HepG2 (cell line): ENCODE measurements at regions not wholly inside any gene's neighbourhood (a gene's known extent, or its start where the extent isn't known, plus 50 kb on each side); places are given as distances from the start of the nearest gene placed in this dataset.

Experiments used
- ATAC-seq: fragments of 200-7000 bp; cut with Tn5 transposase; 3 replicates; pipeline ENCODE4 v1.9.1; 2020; ENCODE audit warnings: mild to moderate bottlenecking, moderate library complexity
- BruUV-seq: library from RNA; stranded (reverse); fragments of 400-500 nt; replicated peaks from 2 replicates; lab custom pipeline; 2021; lab: Mats Ljungman, UMichigan
- CTCF ChIA-PET: fragments of 300-600 bp; formaldehyde crosslinking; extraction: SDS; loops from one replicate; lab custom pipeline; 2021; ENCODE audit warnings: low total read pairs, inconsistent platforms, low intra/inter-chr PET ratio; lab: Yijun Ruan, JAX
- POLR2A ChIA-PET: fragments of 350-600 bp; sonication (Branson Sonifier 250); formaldehyde crosslinking; loops from one replicate; lab custom pipeline; 2020; ENCODE audit warnings: antibody characterized with exemption, inconsistent platforms; lab: Yijun Ruan, JAX
- DNase-seq: peaks from one replicate; pipeline ENCODE4 v3.0.0-alpha.2; 2015; ENCODE audit warnings: low spot score
- FAIRE-seq: peaks from 3 replicates; lab custom pipeline; 2011; peaks lifted over from hg19 to GRCh38; lab: Jason Lieb, UNC
- H2AFZ ChIP-seq: one replicate; pipeline ENCODE4 v1.6.1; 2011; ENCODE audit warnings: low read length, inconsistent platforms
- H3K27ac ChIP-seq: fragments of 300-600 bp; 3 replicates; pipeline ENCODE4 v1.8.0; 2011; ENCODE audit warnings: mixed run types, mild to moderate bottlenecking, mixed read lengths, low read length, inconsistent platforms; ENCODE audit not compliant: insufficient read depth; ENCODE audit errors: extremely low read length
- H3K27me3 ChIP-seq, 2 experiments: fragments of 200-600 bp in 1 of 2; 2 replicates in 1 of 2; 3 replicates in 1 of 2; pipeline versions ENCODE4 v1.6.0 to v1.8.0; 2011; ENCODE audit warnings: low read length in 2 of 2, mild to moderate bottlenecking in 2 of 2, moderate library complexity in 2 of 2, inconsistent platforms in 1 of 2; ENCODE audit not compliant: insufficient read depth in 2 of 2, control insufficient read depth in 1 of 2
- H3K36me3 ChIP-seq, 2 experiments: fragments of 200-600 bp in 1 of 2; replicated peaks in 1 of 2; 2 replicates in 1 of 2; 3 replicates in 1 of 2; pipeline versions ENCODE4 v1.5.1 to v1.8.0; 2011; ENCODE audit warnings: low read length in 2 of 2, inconsistent platforms in 1 of 2; ENCODE audit not compliant: insufficient read depth in 2 of 2, control insufficient read depth in 1 of 2
- H3K4me1 ChIP-seq: 2 replicates; pipeline ENCODE4 v1.5.1; 2012; ENCODE audit warnings: low read length, inconsistent platforms; ENCODE audit not compliant: insufficient read depth
- H3K4me2 ChIP-seq: 2 replicates; pipeline ENCODE4 v1.6.0; 2011; ENCODE audit warnings: low read depth, low read length, inconsistent platforms
- H3K4me3 ChIP-seq, 3 experiments: fragments of 200-600 bp in 1 of 3; sonication (generic), shearing (Covaris generic) in 1 of 3; replicated peaks in 1 of 3; 2 replicates each; pipeline ENCODE4 v1.5.1; 2011 to 2016; ENCODE audit warnings: low read length in 3 of 3, inconsistent platforms in 2 of 3, low read depth in 2 of 3, mild to moderate bottlenecking in 2 of 3, control low read depth in 1 of 3, mixed read lengths in 1 of 3; ENCODE audit not compliant: insufficient read depth in 1 of 3
- H3K79me2 ChIP-seq: one replicate; pipeline ENCODE4 v1.6.1; 2011; ENCODE audit warnings: low read length, inconsistent platforms; ENCODE audit not compliant: insufficient read depth
- H3K9ac ChIP-seq: 2 replicates; pipeline ENCODE4 v1.6.0; 2011; ENCODE audit warnings: mild to moderate bottlenecking, low read depth, low read length, inconsistent platforms; ENCODE audit not compliant: insufficient read depth
- H3K9me3 ChIP-seq: 2 replicates; pipeline ENCODE4 v1.5.1; 2012; ENCODE audit warnings: mild to moderate bottlenecking, low read length
- H4K20me1 ChIP-seq: 2 replicates; pipeline ENCODE4 v1.6.0; 2011; ENCODE audit warnings: inconsistent platforms, mild to moderate bottlenecking, low read length, moderate library complexity; ENCODE audit not compliant: insufficient read depth
- CEBPG ChIP-seq: IDR thresholded peaks from 2 replicates; pipeline ENCODE4 v1.6.1; 2016
- DNMT1 ChIP-seq: sonication (generic); formaldehyde crosslinking; IDR thresholded peaks from 2 replicates; pipeline ENCODE4 v1.5.1; 2020; ENCODE audit warnings: mild to moderate bottlenecking, missing genetic modification reagents
- HIVEP1 ChIP-seq: sonication (generic); formaldehyde crosslinking; IDR thresholded peaks from 2 replicates; pipeline ENCODE4 v1.4.0; 2020; ENCODE audit warnings: mild to moderate bottlenecking, missing genetic modification reagents
- MAFF ChIP-seq: IDR thresholded peaks from 2 replicates; pipeline ENCODE4 v1.6.1; 2011; ENCODE audit warnings: low read depth, low read length, improper control_type of control experiment
- MAFK ChIP-seq, 2 experiments: IDR thresholded peaks in 1 of 2; conservative IDR thresholded peaks in 1 of 2; 2 replicates each; pipeline ENCODE4 v1.6.1; 2011; ENCODE audit warnings: improper control_type of control experiment in 2 of 2, low read length in 2 of 2
- PHF5A ChIP-seq: IDR thresholded peaks from one replicate; pipeline ENCODE4 v1.6.1; 2018; ENCODE audit warnings: low read depth, missing genetic modification reagents; ENCODE audit not compliant: unreplicated experiment
- U2AF2 ChIP-seq: fragments of 200-400 bp; formaldehyde crosslinking; IDR thresholded peaks from 2 replicates; pipeline ENCODE4 v1.6.1; 2017; ENCODE audit warnings: low read depth, mild to moderate bottlenecking, low read length
- YY1 ChIP-seq: IDR thresholded peaks from 2 replicates; pipeline ENCODE4 v1.6.1; 2011; ENCODE audit warnings: low read length, low read depth, moderate library complexity, mild to moderate bottlenecking; ENCODE audit not compliant: insufficient read depth, insufficient replicate concordance
- ZNF800 ChIP-seq: sonication (generic); formaldehyde crosslinking; IDR thresholded peaks from 2 replicates; pipeline ENCODE4 v1.4.0; 2020; ENCODE audit warnings: missing genetic modification reagents
- WGBS: methylation state at CpG from one replicate; pipeline ENCODE4 v1.1.6; 2017; ENCODE audit warnings: low lambda C conversion rate; 5-methylcytosine and 5-hydroxymethylcytosine counted together
- in situ Hi-C: cut with HindIII; loops from 2 replicates; pipeline ENCODE4 v1.10.0; 2017; ENCODE audit warnings: low pct_unique_long_range_greater_than_20kb; ENCODE audit not compliant: extremely low pct_ligation_motif_present
- intact Hi-C: fragments of 100-400 bp; cut with micrococcal nuclease; formaldehyde crosslinking; loops from one replicate; pipeline ENCODE4 v1.10.0; 2022; ENCODE audit not compliant: unreplicated experiment
- TF ChIP-seq, protein P1 (sequence below): sonication (generic); formaldehyde crosslinking; IDR thresholded peaks from 2 replicates; pipeline ENCODE4 v1.4.0; 2020; ENCODE audit warnings: missing genetic modification reagents, mild to moderate bottlenecking, borderline replicate concordance

DNA sequence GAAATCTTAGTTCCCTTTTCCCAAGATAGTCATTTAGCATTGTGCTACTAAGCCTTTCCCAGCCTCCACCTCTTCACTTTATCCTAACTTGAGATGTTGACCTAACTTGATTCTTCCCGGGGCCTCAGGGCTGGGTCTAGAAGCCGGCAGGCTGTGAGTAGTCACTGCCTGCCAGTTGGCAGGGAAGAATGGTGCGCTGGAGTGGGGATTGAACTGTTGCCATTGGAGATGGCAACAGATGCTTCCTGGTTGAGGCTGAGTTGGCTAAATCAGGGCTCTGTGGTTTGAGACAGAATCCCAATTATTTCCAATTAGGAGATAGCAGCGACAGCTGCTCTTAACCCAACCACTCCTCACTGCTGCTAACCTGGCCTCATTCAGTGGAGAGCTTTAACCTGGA is 343.1 kb downstream of the BRINP1 start (continued):
- TF ChIP-seq DNMT1 (CRISPR knock-in tag) (no peak), ZNF800 (no peak), PHF5A (CRISPR knock-in tag) (no peak), CEBPG (CRISPR knock-in tag) (no peak), U2AF2 (no peak), HIVEP1 (CRISPR knock-in tag) (no peak)
- TF ChIP-seq, protein P1, sequence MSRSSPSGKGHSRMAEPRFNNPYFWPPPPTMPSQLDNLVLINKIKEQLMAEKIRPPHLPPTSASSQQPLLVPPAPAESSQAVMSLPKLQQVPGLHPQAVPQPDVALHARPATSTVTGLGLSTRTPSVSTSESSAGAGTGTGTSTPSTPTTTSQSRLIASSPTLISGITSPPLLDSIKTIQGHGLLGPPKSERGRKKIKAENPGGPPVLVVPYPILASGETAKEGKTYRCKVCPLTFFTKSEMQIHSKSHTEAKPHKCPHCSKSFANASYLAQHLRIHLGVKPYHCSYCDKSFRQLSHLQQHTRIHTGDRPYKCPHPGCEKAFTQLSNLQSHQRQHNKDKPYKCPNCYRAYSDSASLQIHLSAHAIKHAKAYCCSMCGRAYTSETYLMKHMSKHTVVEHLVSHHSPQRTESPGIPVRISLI (CRISPR knock-in tag): no peak

DNA sequence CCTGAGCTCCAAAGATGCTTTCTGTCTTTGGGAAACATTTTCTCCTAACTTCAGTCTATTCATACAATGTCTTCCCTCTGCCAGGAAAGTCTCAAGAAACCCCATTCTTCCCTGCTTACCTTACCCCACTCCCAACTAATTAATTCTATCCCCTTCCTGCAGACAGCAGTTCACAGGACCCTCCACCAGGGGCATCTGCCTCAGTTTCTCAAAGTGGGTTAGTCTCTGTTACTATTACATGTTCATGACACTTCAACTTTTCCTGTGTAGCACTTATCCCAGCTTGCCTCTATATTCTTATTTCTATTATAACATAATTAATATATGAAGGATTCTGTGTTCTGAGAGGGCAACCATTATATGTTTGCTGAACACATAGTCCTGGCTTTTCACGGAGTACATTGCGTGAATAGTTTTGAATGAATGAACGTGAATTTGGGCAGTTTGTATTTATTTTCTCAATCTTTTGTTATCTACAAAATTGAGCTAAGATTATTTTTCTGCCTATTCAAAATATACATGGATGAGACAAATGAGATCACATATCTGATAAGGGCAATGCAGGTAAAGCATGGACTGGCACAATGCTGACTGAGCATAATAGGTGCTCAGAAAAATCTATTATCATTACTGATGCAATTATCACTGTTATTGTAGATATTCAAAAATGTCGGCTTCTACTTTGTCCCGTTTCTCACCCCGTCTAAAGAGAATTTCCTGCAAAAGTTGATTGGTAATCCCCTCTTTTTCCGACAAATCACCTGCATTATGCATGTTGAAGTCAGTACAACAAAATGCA is 341.1 kb downstream of the BRINP1 start:
- Histone ChIP-seq H3K27ac (no peak overlapping the region), H3K9me3 (peaks cover 73% of the 10 kb centered on the region), H3K4me3 (no peak overlapping the region), H4K20me1 (no peaks in the 10 kb centered on the region), H3K9ac (no peak overlapping the region)
- no peak for FAIRE-seq
- no peak for ATAC-seq
- 17% methylated on average over 7 of the region's 7 CpGs for WGBS
- in situ Hi-C loops: no loop called here
- TF ChIP-seq YY1: no peak
- TF ChIP-seq MAFK (conservative IDR thresholded peaks at IDR 0.05 in 1 of 2, IDR thresholded peaks at IDR 0.05 in 1 of 2; ENCODE audit: low read length in 2 of 2): peak; percentile 58 to 80; a peak in 3 of 4 replicates
- peak; percentile 60 for TF ChIP-seq MAFF
- TF ChIP-seq, all 625 proteins: peak for 2
- Histone ChIP-seq H3K27me3 (no peaks in the 10 kb centered on the region), H3K79me2 (no peaks in the 10 kb centered on the region), H3K36me3 (no peaks in the 10 kb centered on the region), H3K4me1 (no peaks in the 10 kb centered on the region), H3K4me2 (no peak overlapping the region), H2AFZ (no peak overlapping the region)
- BruUV-seq: no TSS peak
- CTCF ChIA-PET: no interaction called here
- POLR2A ChIA-PET: no interaction called here
- intact Hi-C loops: no loop called here
- DNase-seq: no peak
